Esophagus muscularis mucosa (tissue), 3 donors: ENCODE measurements at regions not wholly inside any gene's neighbourhood (a gene's known extent, or its start where the extent isn't known, plus 50 kb on each side); places are given as distances from the start of the nearest gene placed in this dataset.

ENCODE experiments used
- CTCF ChIP-seq, 3 experiments: fragments of 200-600 bp in 2 of 3; fragments of 450-650 bp in 1 of 3; sonication (generic) in 2 of 3; IDR thresholded peaks; one replicate each; pipeline ENCODE4 v1.5.1; 2017 to 2019; ENCODE audit warnings: antibody characterized with exemption in 3 of 3, mild to moderate bottlenecking in 2 of 3, moderate library complexity in 1 of 3
- POLR2A ChIP-seq: fragments of 450-650 bp; IDR thresholded peaks from one replicate; pipeline ENCODE4 v1.6.1; 2017; ENCODE audit warnings: antibody characterized with exemption, moderate library complexity, mild to moderate bottlenecking, low read depth

- TF ChIP-seq CTCF (IDR thresholded peaks at IDR 0.05): no peak
- TF ChIP-seq POLR2A: no peak
These were observed 104.1 kb upstream of the GPRIN3 start for GRCh38 chr4:89411539-89412309.
